B cell (primary cell): ENCODE measurements at regions not wholly inside any gene's neighbourhood (a gene's known extent, or its start where the extent isn't known, plus 50 kb on each side); places are given as distances from the start of the nearest gene placed in this dataset.

ENCODE experiments used
- ATAC-seq: fragments of 200-7000 bp; cut with Tn5 transposase; one replicate; pipeline ENCODE4 v1.10.0; 2021; ENCODE audit warnings: low read depth, mild to moderate bottlenecking, moderate number of reproducible peaks, moderate library complexity
- CTCF ChIA-PET: fragments of 350-600 bp; sonication (Branson Sonifier 250); formaldehyde crosslinking; loops from one replicate; lab custom pipeline; 2021; ENCODE audit warnings: antibody characterized with exemption, inconsistent platforms; lab: Charles Lee
- POLR2A ChIA-PET: fragments of 350-600 bp; sonication (Branson Sonifier 250); formaldehyde crosslinking; loops from one replicate; lab custom pipeline; 2021; ENCODE audit warnings: antibody characterized with exemption; lab: Charles Lee
- DNase-seq: peaks from one replicate; pipeline ENCODE4 v3.0.0; 2013
- H2AFZ ChIP-seq: 2 replicates; pipeline ENCODE4 v1.6.1; 2012; ENCODE audit warnings: mild to moderate bottlenecking, low read depth, low read length; ENCODE audit not compliant: insufficient read depth, poor library complexity, severe bottlenecking
- H3K27ac ChIP-seq, 2 donors: 1 replicate in 1 of 2; 2 replicates in 1 of 2; pipeline ENCODE4 v1.5.1; 2012 to 2013; ENCODE audit warnings: low read length in 2 of 2, mild to moderate bottlenecking in 2 of 2, moderate library complexity in 1 of 2
- H3K27me3 ChIP-seq, 4 experiments: fragments of 200-600 bp in 1 of 4; sonication (generic) in 1 of 4; replicated peaks in 1 of 4; 1 replicate in 2 of 4; 2 replicates in 2 of 4; pipeline versions ENCODE4 v1.6.1 to v1.7.0; 2013 to 2016; ENCODE audit warnings: low read length in 3 of 4, mild to moderate bottlenecking in 2 of 4, mixed read lengths in 1 of 4, moderate library complexity in 1 of 4; ENCODE audit not compliant: insufficient read depth in 4 of 4, control insufficient read depth in 3 of 4; ENCODE audit errors: control extremely low read depth in 1 of 4
- H3K36me3 ChIP-seq, 2 experiments: replicated peaks in 1 of 2; 1 replicate in 1 of 2; 2 replicates in 1 of 2; pipeline versions ENCODE4 v1.6.1 to v1.7.1; 2013; ENCODE audit warnings: low read length in 1 of 2; ENCODE audit not compliant: insufficient read depth in 2 of 2, control insufficient read depth in 1 of 2; ENCODE audit errors: control extremely low read depth in 1 of 2, extremely low read depth in 1 of 2
- H3K4me1 ChIP-seq, 2 donors: fragments of 200-600 bp in 1 of 2; sonication (generic) in 1 of 2; 1 replicate in 1 of 2; 2 replicates in 1 of 2; pipeline versions ENCODE4 v1.5.1 to v1.6.1; 2013 to 2017; ENCODE audit warnings: low read length in 2 of 2; ENCODE audit not compliant: control insufficient read depth in 2 of 2, insufficient read depth in 2 of 2
- H3K4me2 ChIP-seq: replicated peaks from 2 replicates; pipeline ENCODE3; 2012; ENCODE audit warnings: mild to moderate bottlenecking, low read depth, low read length; ENCODE audit not compliant: poor library complexity, severe bottlenecking
- H3K4me3 ChIP-seq, 5 experiments: fragments of 200-600 bp in 1 of 5; sonication (generic) in 1 of 5; 1 replicate in 3 of 5; 2 replicates in 2 of 5; pipeline versions ENCODE4 v1.5.1 to v1.7.0; 2011 to 2016; ENCODE audit warnings: low read length in 4 of 5, mild to moderate bottlenecking in 4 of 5, low read depth in 2 of 5, control low read depth in 1 of 5, moderate library complexity in 1 of 5; ENCODE audit not compliant: insufficient read depth in 1 of 5; ENCODE audit errors: control extremely low read depth in 1 of 5, extremely low read depth in 1 of 5
- H3K79me2 ChIP-seq: fragments of 200-600 bp; sonication (generic); one replicate; pipeline ENCODE4 v1.6.0; 2016; ENCODE audit warnings: low read length; ENCODE audit not compliant: control insufficient read depth, insufficient read depth
- H3K9ac ChIP-seq: fragments of 200-600 bp; sonication (generic); 2 replicates; pipeline ENCODE4 v1.6.1; 2017; ENCODE audit warnings: mild to moderate bottlenecking, low read length, moderate library complexity
- H3K9me3 ChIP-seq, 3 donors: one replicate each; pipeline versions ENCODE4 v1.6.1 to v1.7.1; 2013; ENCODE audit warnings: low read length in 2 of 3; ENCODE audit not compliant: control insufficient read depth in 2 of 3, insufficient read depth in 1 of 3; ENCODE audit errors: control extremely low read depth in 1 of 3
- H4K20me1 ChIP-seq: 2 replicates; pipeline ENCODE4 v1.6.0; 2012; ENCODE audit warnings: mild to moderate bottlenecking, low read length; ENCODE audit not compliant: insufficient read depth, control insufficient read depth, poor library complexity, severe bottlenecking
- H3K27ac Mint-ChIP-seq: one replicate; pipeline ENCODE4 v1.8.0; 2021; ENCODE audit warnings: mixed read lengths
- H3K27me3 Mint-ChIP-seq: one replicate; pipeline ENCODE4 v1.8.0; 2021; ENCODE audit warnings: mixed read lengths
- H3K4me1 Mint-ChIP-seq: one replicate; pipeline ENCODE4 v1.8.0; 2021; ENCODE audit warnings: mixed read lengths
- H3K4me3 Mint-ChIP-seq: one replicate; pipeline ENCODE4 v1.8.0; 2021; ENCODE audit warnings: mixed read lengths
- H3K9me3 Mint-ChIP-seq: one replicate; pipeline ENCODE4 v1.8.0; 2022; ENCODE audit warnings: mixed read lengths; ENCODE audit not compliant: insufficient read depth
- EZH2 ChIP-seq: IDR thresholded peaks from 2 replicates; pipeline ENCODE4 v1.6.1; 2012; ENCODE audit warnings: borderline replicate concordance, low read depth, mild to moderate bottlenecking, moderate library complexity, low read length; ENCODE audit not compliant: insufficient read depth, poor library complexity, severe bottlenecking
- WGBS: methylation state at CpG from one replicate; pipeline ENCODE4 v1.1.5; 2013; ENCODE audit warnings: missing lambda C conversion rate; ENCODE audit not compliant: insufficient coverage; 5-methylcytosine and 5-hydroxymethylcytosine counted together
- intact Hi-C: fragments of 100-400 bp; cut with micrococcal nuclease; formaldehyde crosslinking; loops from one replicate; pipeline ENCODE4 v1.10.0; 2022
- TF ChIP-seq, protein P1 (sequence below): fragments of 200-600 bp; IDR thresholded peaks from one replicate; pipeline ENCODE4 v1.8.0; 2022; ENCODE audit warnings: antibody characterized with exemption, mild to moderate bottlenecking

DNA sequence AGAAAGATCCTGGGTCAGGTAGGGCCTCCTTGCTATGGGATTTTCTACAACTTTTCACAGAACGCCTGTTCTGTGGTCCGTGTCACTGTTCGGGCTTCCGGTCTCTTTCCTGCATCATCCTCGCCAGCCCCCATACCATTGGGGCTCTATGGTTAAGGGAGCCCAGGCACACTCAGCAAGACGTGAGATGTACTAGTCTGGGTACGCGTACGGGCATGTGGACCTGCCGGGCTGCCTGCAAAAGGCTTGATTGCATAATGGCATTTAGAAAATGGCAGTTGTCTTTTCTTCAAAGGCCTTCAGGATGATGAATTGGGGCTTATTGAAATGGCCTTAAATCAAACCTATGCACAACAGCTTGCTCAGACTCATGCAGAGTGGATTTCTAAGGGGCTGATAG, 86.7 kb downstream of the CNGA2 start:
- H3K27me3 ChIP-seq, result no peaks in the 10 kb centered on the region
- no peaks in the 10 kb centered on the region for H4K20me1 ChIP-seq
- Mint-ChIP-seq H3K9me3 (no peaks in the 10 kb centered on the region), H3K4me3 (no peak overlapping the region), H3K27ac (no peak overlapping the region), H3K27me3 (no peaks in the 10 kb centered on the region), H3K4me1 (no peaks in the 10 kb centered on the region)
- H3K9me3 ChIP-seq, result no peaks in the 10 kb centered on the region
- no peaks in the 10 kb centered on the region for H3K36me3 ChIP-seq
- ChIA-PET CTCF (no interaction called here), POLR2A (no interaction called here)
- no peak overlapping the region for H3K27ac ChIP-seq
- H3K4me3 ChIP-seq, result no peak overlapping the region
- DNase-seq, result no peak
- intact Hi-C loops, result no loop called here
- 95% methylated on average over 10 of the region's 10 CpGs for WGBS
- no peak for ATAC-seq
- TF ChIP-seq, protein P1, sequence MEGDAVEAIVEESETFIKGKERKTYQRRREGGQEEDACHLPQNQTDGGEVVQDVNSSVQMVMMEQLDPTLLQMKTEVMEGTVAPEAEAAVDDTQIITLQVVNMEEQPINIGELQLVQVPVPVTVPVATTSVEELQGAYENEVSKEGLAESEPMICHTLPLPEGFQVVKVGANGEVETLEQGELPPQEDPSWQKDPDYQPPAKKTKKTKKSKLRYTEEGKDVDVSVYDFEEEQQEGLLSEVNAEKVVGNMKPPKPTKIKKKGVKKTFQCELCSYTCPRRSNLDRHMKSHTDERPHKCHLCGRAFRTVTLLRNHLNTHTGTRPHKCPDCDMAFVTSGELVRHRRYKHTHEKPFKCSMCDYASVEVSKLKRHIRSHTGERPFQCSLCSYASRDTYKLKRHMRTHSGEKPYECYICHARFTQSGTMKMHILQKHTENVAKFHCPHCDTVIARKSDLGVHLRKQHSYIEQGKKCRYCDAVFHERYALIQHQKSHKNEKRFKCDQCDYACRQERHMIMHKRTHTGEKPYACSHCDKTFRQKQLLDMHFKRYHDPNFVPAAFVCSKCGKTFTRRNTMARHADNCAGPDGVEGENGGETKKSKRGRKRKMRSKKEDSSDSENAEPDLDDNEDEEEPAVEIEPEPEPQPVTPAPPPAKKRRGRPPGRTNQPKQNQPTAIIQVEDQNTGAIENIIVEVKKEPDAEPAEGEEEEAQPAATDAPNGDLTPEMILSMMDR, result no peak
- no peak for TF ChIP-seq EZH2
- no peaks in the 10 kb centered on the region for H3K79me2 ChIP-seq
- no peak overlapping the region for H3K9ac ChIP-seq
- no peaks in the 10 kb centered on the region for H3K4me1 ChIP-seq
- H2AFZ ChIP-seq, result no peak overlapping the region
- H3K4me2 ChIP-seq, result no peak overlapping the region

DNA sequence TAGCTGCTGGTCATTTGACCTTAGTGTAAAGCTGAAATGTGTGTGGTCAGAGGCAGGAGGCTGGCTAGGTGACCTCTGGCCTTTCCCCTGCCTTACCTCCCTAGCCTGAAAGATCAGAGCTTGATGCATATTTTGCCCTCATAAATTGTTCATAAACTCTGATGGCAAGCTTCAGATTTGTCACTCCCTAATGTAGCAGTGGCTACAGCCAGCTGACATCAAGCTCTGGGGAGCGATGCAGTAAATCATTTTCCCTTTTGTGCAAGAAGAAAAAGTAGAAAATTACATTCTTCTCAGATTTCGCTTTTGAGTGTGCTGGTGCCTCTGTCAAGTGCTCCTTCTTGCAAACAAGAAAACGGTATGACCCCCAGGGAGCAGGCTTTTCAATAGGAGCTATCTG, 87.7 kb upstream of the MAGEA4 start:
- ChIA-PET POLR2A (no interaction called here), CTCF (no interaction called here)
- H3K9me3 Mint-ChIP-seq, result no peaks in the 10 kb centered on the region
- DNase-seq, result no peak
- no peak overlapping the region for H3K27ac Mint-ChIP-seq
- no peak overlapping the region for H3K4me2 ChIP-seq
- no peak overlapping the region for H2AFZ ChIP-seq
- H3K9me3 ChIP-seq, result no peaks in the 10 kb centered on the region
- no peaks in the 10 kb centered on the region for H3K4me1 ChIP-seq
- no peaks in the 10 kb centered on the region for H3K79me2 ChIP-seq
- H3K27ac ChIP-seq, result no peak overlapping the region
- H3K27me3 Mint-ChIP-seq, result no peaks in the 10 kb centered on the region
- no peaks in the 10 kb centered on the region for H3K27me3 ChIP-seq
- intact Hi-C loops, result no loop called here
- H3K4me3 Mint-ChIP-seq, result no peak overlapping the region
- no peak overlapping the region for H3K4me3 ChIP-seq
- H3K36me3 ChIP-seq, result no peaks in the 10 kb centered on the region
- no peak overlapping the region for H3K9ac ChIP-seq
- H3K4me1 Mint-ChIP-seq, result no peaks in the 10 kb centered on the region
- no peaks in the 10 kb centered on the region for H4K20me1 ChIP-seq
- no peak for ATAC-seq
- no CpG with 5 or more reads among the region's 3 CpGs for WGBS
- TF ChIP-seq, protein P1, result no peak
- no peak for TF ChIP-seq EZH2
